A204.1 (cell line): ENCODE measurements at regions not wholly inside any gene's neighbourhood (a gene's known extent, or its start where the extent isn't known, plus 50 kb on each side); places are given as distances from the start of the nearest gene placed in this dataset.

Source experiments
- FAIRE-seq: peaks from 2 replicates; lab custom pipeline; 2012; peaks lifted over from hg19 to GRCh38; lab: Jason Lieb, UNC

DNA sequence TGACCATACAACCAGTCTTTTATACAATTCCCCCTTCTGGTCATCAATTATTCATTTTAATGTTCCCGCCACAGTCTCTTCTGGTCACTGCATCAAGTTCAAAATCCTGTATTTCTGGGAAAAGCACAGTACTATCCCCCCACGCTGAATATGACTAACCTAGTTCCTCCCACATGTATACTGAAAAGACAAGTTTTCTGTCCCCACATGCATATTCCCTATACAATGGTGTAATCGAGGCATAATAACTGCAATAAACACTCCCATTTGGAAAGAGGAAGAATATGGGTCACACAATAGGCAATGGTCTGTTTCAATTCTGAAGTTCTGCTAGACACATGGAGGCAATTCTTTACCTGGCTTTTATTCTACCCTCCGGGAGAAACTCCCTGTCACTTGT, 344.9 kb downstream of the EFNA5 start:
- FAIRE-seq = no peak

DNA sequence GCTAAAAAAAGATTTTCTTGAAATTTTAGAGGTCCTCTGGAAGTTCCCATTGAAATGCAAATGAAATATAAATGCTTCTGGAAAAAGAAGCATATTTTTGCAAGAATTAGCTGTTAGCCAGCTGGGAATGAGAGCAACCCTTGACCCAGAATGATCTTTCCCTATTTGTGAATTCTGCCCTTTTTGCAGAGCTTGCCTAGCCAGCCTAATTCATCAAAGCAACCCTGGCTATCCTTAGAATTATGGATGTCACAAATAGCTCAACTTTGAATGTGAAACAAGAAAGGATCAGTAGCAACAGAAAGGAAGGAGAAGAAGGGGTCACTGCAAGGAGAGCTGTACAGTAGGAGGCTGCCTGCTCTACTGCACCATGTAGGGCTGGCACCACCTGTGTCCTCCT, 345.9 kb downstream of the EFNA5 start:
- no peak for FAIRE-seq

GRCh38 chr5:107324071-107324470, 346.7 kb downstream of the EFNA5 start:
- no peak for FAIRE-seq

GRCh38 chr5:107323536-107323935, 347.2 kb downstream of the EFNA5 start:
- no peak for FAIRE-seq

- FAIRE-seq = no peak
Observed at GRCh38 chr5:107322936-107323335, 347.8 kb downstream of the EFNA5 start.

- FAIRE-seq = no peak
Observed at GRCh38 chr5:107321906-107322305, 348.8 kb downstream of the EFNA5 start.

GRCh38 chr5:107320846-107321245, 349.9 kb downstream of the EFNA5 start:
- FAIRE-seq = no peak

GRCh38 chr5:107320376-107320775, 350.4 kb downstream of the EFNA5 start:
- FAIRE-seq = no peak

- FAIRE-seq = no peak
Observed at GRCh38 chr5:107319901-107320300, 350.8 kb downstream of the EFNA5 start.

- no peak for FAIRE-seq
Observed at GRCh38 chr5:107314330-107314729, 356.4 kb downstream of the EFNA5 start.

DNA sequence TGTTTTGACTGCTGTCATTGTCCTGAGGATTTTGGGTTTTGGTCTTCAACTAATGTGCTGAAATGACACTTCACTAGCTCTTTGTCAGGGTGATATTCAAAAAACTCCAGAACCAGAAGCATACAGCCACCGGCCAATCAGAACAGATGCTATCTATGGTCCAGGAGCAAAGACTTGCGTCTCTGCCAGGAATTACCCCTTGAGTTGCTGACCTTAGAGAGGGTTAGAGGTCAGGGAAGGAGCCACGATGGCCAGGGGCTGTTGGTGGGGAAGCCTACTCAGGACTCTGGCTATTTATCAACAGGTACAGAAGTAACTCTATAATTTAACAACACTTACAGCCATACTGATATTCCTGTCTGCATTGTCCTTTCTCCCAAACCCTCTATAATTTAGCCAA, 356.8 kb downstream of the EFNA5 start:
- no peak for FAIRE-seq

- no peak for FAIRE-seq
Observed at GRCh38 chr5:107313098-107313497, 357.6 kb downstream of the EFNA5 start.

GRCh38 chr5:107310181-107310580, 360.6 kb downstream of the EFNA5 start:
- peak; percentile 81 for FAIRE-seq

DNA sequence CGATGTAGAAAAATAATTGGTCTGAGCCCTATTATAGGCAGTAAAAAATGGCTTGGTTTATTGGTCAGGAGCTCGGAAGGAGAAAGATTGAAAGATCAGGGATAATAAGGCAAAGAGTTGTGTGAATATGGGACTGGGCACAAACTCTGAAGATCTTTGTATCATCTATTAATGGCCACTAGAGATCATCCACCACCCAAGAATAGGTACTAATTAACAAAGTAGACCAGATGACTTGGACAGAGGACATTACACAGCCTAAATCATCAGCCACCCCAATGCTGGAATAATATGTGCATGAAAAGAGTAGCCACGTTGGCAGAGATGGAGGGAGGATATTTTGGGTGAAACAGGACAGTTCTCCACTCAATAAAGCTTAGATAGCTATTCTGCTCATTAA, 364.1 kb downstream of the EFNA5 start:
- FAIRE-seq = no peak

GRCh38 chr5:107306002-107306401, 364.7 kb downstream of the EFNA5 start:
- no peak for FAIRE-seq

DNA sequence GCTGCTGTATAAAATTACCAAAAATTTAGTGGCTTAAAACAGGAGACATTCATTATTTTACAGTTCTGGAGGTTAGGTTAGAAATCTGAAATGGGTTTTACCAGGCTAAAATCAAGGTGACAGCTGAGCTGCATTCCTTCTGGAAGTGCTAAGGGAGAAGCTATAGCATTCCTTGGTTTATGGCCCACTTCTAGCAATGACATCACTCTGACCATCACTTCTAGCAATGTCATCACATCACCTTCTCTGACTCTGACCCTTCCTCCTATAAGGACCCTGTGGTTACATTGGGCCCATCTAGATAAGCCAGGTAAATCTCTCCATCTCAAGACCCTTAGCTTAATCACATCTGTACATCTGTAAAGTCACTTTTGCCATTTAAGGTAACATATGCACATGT, 366.1 kb downstream of the EFNA5 start:
- FAIRE-seq = no peak

- no peak for FAIRE-seq
Observed at GRCh38 chr5:107303171-107303968, 367.4 kb downstream of the EFNA5 start.

GRCh38 chr5:107302441-107302840, 368.3 kb downstream of the EFNA5 start:
- FAIRE-seq = no peak

- FAIRE-seq = no peak
Observed at GRCh38 chr5:107301999-107302398, 368.7 kb downstream of the EFNA5 start.

DNA sequence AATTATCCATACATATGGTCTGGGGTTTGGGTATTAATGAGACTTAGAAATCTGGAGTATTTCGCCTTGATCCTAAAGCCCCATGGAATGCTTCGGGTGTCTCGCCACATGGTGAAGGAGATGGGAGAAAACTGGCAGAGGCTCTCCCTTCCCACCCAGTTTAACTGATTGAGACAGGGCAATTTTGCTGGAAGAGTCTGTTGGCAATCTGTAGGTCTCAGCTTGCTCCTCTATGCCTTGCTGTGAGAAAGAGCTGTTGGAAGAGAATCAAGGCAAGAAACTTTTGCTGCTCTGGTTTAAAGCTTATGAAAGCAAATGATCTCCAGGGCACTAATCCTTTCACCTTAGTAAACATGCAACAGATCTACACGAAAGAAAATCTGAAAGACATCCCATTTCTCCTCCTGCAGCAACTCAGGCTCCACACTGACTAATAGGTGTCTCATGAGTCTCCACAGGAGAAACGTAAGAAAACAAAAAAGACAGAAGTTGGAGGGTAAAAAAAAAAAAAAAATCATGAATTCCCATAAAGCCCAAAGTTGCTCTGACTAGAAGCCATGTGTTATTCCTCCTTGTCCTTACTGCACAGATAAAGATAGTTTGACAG, 369.9 kb downstream of the EFNA5 start:
- no peak for FAIRE-seq

- no peak for FAIRE-seq
Observed at GRCh38 chr5:107296572-107296971, 374.2 kb downstream of the EFNA5 start.

DNA sequence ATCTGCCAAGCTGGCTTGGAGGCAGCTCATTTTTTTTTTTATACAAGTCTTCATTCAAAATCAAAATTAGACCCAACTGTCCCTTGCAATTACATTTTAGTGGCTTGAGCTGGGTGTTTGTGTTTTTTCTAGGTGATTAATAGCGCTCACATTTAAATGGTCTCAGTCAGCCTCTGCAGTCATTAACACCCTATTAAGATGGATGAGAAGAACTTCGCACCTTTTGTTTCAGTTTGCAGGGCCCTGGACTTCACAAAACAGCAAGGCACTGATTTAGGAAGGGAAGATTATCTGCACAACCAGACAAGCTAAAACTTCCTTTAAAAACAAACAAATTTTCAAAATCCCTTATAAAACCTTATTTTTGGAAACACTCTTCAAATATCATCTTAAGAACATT, 374.8 kb downstream of the EFNA5 start:
- FAIRE-seq = no peak

GRCh38 chr5:107294669-107295068, 376.1 kb downstream of the EFNA5 start:
- no peak for FAIRE-seq

DNA sequence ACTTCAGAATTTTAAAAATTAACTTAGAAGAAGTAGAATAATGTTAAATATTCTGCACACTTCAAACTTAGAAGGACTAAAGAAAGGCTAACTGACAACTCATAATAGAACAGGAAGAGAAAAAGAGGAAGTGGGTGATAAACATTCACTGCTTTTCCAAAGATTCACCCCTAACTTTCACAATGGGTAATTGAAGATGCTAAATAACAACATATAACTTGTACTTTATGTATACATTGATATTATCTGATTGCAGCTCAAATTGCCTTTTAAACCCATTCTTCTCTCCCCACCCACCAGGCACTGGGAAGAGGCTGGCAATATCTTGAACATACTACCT, 376.6 kb downstream of the EFNA5 start:
- no peak for FAIRE-seq
